NB4 (cell line): ENCODE measurements at regions not wholly inside any gene's neighbourhood (a gene's known extent, or its start where the extent isn't known, plus 50 kb on each side); places are given as distances from the start of the nearest gene placed in this dataset.

Source experiments
- DNase-seq: peaks from one replicate; pipeline ENCODE4 v3.0.0; 2010; ENCODE audit warnings: low read depth
- H3K4me3 ChIP-seq: one replicate; pipeline ENCODE4 v1.5.1; 2011; ENCODE audit warnings: mild to moderate bottlenecking, low read depth, low read length, moderate library complexity
- CTCF ChIP-seq: IDR thresholded peaks from one replicate; pipeline ENCODE4 v1.5.1; 2012; ENCODE audit warnings: low read depth, low read length
- MAX ChIP-seq: IDR thresholded peaks from 2 replicates; pipeline ENCODE4 v1.6.1; 2011; ENCODE audit warnings: low read depth, low read length
- MYC ChIP-seq: IDR thresholded peaks from 2 replicates; pipeline ENCODE4 v1.6.1; 2011; ENCODE audit warnings: low read depth, low read length
- POLR2A ChIP-seq: IDR thresholded peaks from 2 replicates; pipeline ENCODE4 v1.6.1; 2011; ENCODE audit warnings: mild to moderate bottlenecking; ENCODE audit not compliant: insufficient read length; ENCODE audit errors: extremely low read depth

- no peak overlapping the region for H3K4me3 ChIP-seq
- peak; percentile 19 for DNase-seq
- TF ChIP-seq MAX (peak; percentile 33; the same call in 1 of the 2 replicates), MYC (no peak)
Measured at GRCh38 chr2:177078416-177078815, 134.2 kb upstream of the HNRNPA3 start.

GRCh38 chr2:177078855-177079254 lies 133.7 kb upstream of the HNRNPA3 start:
- TF ChIP-seq CTCF (no peak), MYC (no peak), MAX (no peak), POLR2A (no peak)
- no peak for DNase-seq
- no peak overlapping the region for H3K4me3 ChIP-seq

GRCh38 chr2:177080746-177081284 lies 131.8 kb upstream of the HNRNPA3 start:
- DNase-seq, result no peak
- no peak overlapping the region for H3K4me3 ChIP-seq
- TF ChIP-seq CTCF, result no peak
- TF ChIP-seq MYC, result no peak
- TF ChIP-seq MAX, result no peak
- no peak for TF ChIP-seq POLR2A

- no peak for DNase-seq
- no peak overlapping the region for H3K4me3 ChIP-seq
- no peak for TF ChIP-seq POLR2A
- TF ChIP-seq MAX, result no peak
- no peak for TF ChIP-seq CTCF
- no peak for TF ChIP-seq MYC
Measured at GRCh38 chr2:177084607-177085006, 128.0 kb upstream of the HNRNPA3 start.

- H3K4me3 ChIP-seq, result no peak overlapping the region
- no peak for DNase-seq
- TF ChIP-seq CTCF (no peak), POLR2A (no peak), MAX (no peak), MYC (no peak)
Measured at GRCh38 chr2:177088529-177088928, 124.1 kb upstream of the HNRNPA3 start.

GRCh38 chr2:177090967-177091366 lies 121.6 kb upstream of the HNRNPA3 start:
- H3K4me3 ChIP-seq, result no peak overlapping the region
- TF ChIP-seq MAX (no peak), MYC (no peak), CTCF (no peak), POLR2A (no peak)
- DNase-seq, result no peak
